ENCODE measurements at regions not wholly inside any gene's neighbourhood (a gene's known extent, or its start where the extent isn't known, plus 50 kb on each side); places are given as distances from the start of the nearest gene placed in this dataset.
"Not testable (repeated sequence)": the region's sequence is repeated elsewhere in the genome, so short reads cannot be mapped to it uniquely, and the experiment has no call there.

- Histone ChIP-seq H3K36me3 (no peaks in the 10 kb centered on the region), H3K4me1 (no peaks in the 10 kb centered on the region), H3K4me3 (no peak overlapping the region), H3K27me3 (no peaks in the 10 kb centered on the region), H3K27ac (no peak overlapping the region), H3K9me3 (no peaks in the 10 kb centered on the region)
- no peak for ATAC-seq
- 6 to 15% methylated on average over 1 of the region's 1 CpG; no CpG with 5 or more reads in 2 of the 4 donors for WGBS, 4 donors
- intact Hi-C loops (cut with DNase I): loop anchor here in 1 of 10 donors (5.0 kb wide), 1 partner anchor 49 kb away; no protein-coding TSS in a partner anchor
- DNase-seq: no peak
- TF ChIP-seq POLR2A (IDR thresholded peaks at IDR 0.05): no peak
Measured at GRCh38 chr14:106728611-106729010, 1202.2 kb downstream of the TMEM121 start.

- no peak overlapping the region for H3K4me3 ChIP-seq
- no peak for DNase-seq
- H3K36me3 ChIP-seq: no peaks in the 10 kb centered on the region
- H3K4me1 ChIP-seq: no peaks in the 10 kb centered on the region
- no peaks in the 10 kb centered on the region for H3K27me3 ChIP-seq
- no peak for ATAC-seq
- no peak overlapping the region for H3K27ac ChIP-seq
- TF ChIP-seq POLR2A (IDR thresholded peaks at IDR 0.05) (no peak), CTCF (IDR thresholded peaks at IDR 0.05) (no peak)
- no peaks in the 10 kb centered on the region for H3K9me3 ChIP-seq
- WGBS, 4 donors: 32 to 36% methylated on average over 2 of the region's 2 CpGs; no CpG with 5 or more reads in 2 of the 4 donors
- intact Hi-C loops (cut with DNase I): loop anchor here in 1 of 10 donors (5.0 kb wide), 1 partner anchor 48 kb away; no protein-coding TSS in a partner anchor
Measured at GRCh38 chr14:106729551-106729950, 1203.2 kb downstream of the TMEM121 start.

GRCh38 chr14:106733771-106734170 lies 1207.4 kb downstream of the TMEM121 start:
- H3K27me3 ChIP-seq: no peaks in the 10 kb centered on the region
- no peaks in the 10 kb centered on the region for H3K36me3 ChIP-seq
- ATAC-seq (no peak), DNase-seq (no peak)
- H3K4me3 ChIP-seq: no peak overlapping the region
- no peaks in the 10 kb centered on the region for H3K9me3 ChIP-seq
- intact Hi-C loops (cut with DNase I): no loop called here
- H3K27ac ChIP-seq: no peak overlapping the region
- WGBS, 4 donors: 42 to 53% methylated on average over 2 of the region's 2 CpGs; no CpG with 5 or more reads in 2 of the 4 donors
- no peaks in the 10 kb centered on the region for H3K4me1 ChIP-seq
- TF ChIP-seq CTCF (IDR thresholded peaks at IDR 0.05) (no peak), POLR2A (IDR thresholded peaks at IDR 0.05) (no peak)

GRCh38 chr14:106737021-106737420 lies 1210.6 kb downstream of the TMEM121 start:
- Histone ChIP-seq H3K4me3 (peak overlapping the region in 1 of 12 donors; percentile 20), H3K36me3 (no peaks in the 10 kb centered on the region), H3K27ac (peak overlapping the region in 1 of 12 donors; percentile 60), H3K9me3 (no peaks in the 10 kb centered on the region), H3K27me3 (no peaks in the 10 kb centered on the region), H3K4me1 (no peaks in the 10 kb centered on the region)
- TF ChIP-seq CTCF (IDR thresholded peaks at IDR 0.05) (no peak), POLR2A (IDR thresholded peaks at IDR 0.05) (no peak)
- DNase-seq (no peak), ATAC-seq (no peak)
- intact Hi-C loops (cut with DNase I): no loop called here
- 64 to 71% methylated on average over 4 to 9 of the region's 9 CpGs; no CpG with 5 or more reads in 2 of the 4 donors for WGBS, 4 donors

GRCh38 chr14:106738075-106738474 lies 1211.7 kb downstream of the TMEM121 start:
- H3K36me3 ChIP-seq: no peaks in the 10 kb centered on the region
- H3K27me3 ChIP-seq: no peaks in the 10 kb centered on the region
- H3K4me3 ChIP-seq: peak overlapping the region in 1 of 12 donors; percentile 20
- DNase-seq (no peak), ATAC-seq (no peak)
- intact Hi-C loops (cut with DNase I): no loop called here
- TF ChIP-seq POLR2A (IDR thresholded peaks at IDR 0.05): no peak
- peak in 1 of 12 donors; percentile 19 for TF ChIP-seq CTCF (IDR thresholded peaks at IDR 0.05)
- H3K27ac ChIP-seq: peak overlapping the region in 1 of 12 donors; percentile 60
- no peaks in the 10 kb centered on the region for H3K4me1 ChIP-seq
- no peaks in the 10 kb centered on the region for H3K9me3 ChIP-seq
- 0% methylated on average over 1 of the region's 1 CpG; no CpG with 5 or more reads in 2 of the 4 donors for WGBS, 4 donors

GRCh38 chr14:106738598-106739258 lies 1212.3 kb downstream of the TMEM121 start:
- H3K9me3 ChIP-seq; H3K27ac ChIP-seq; intact Hi-C loops (cut with DNase I); DNase-seq; ATAC-seq; H3K36me3 ChIP-seq; H3K4me1 ChIP-seq; H3K4me3 ChIP-seq; H3K27me3 ChIP-seq: not testable (repeated sequence)
- WGBS, 4 donors: 67 to 74% methylated on average over 7 to 8 of the region's 9 CpGs; no CpG with 5 or more reads in 2 of the 4 donors

All from heart left ventricle (tissue), 16 donors.